Adrenal gland (tissue), 5 donors: ENCODE measurements at regions not wholly inside any gene's neighbourhood (a gene's known extent, or its start where the extent isn't known, plus 50 kb on each side); places are given as distances from the start of the nearest gene placed in this dataset.

ENCODE experiments used
- CTCF ChIP-seq, 6 experiments: fragments of 450-650 bp in 4 of 6; fragments of 200-600 bp in 2 of 6; sonication (generic) in 1 of 6; IDR thresholded peaks; 1 replicate in 5 of 6; 2 replicates in 1 of 6; pipeline versions ENCODE4 v1.5.1 to v1.8.0; 2016 to 2021; ENCODE audit warnings: antibody characterized with exemption in 6 of 6, mild to moderate bottlenecking in 2 of 6, moderate library complexity in 1 of 6
- POLR2A ChIP-seq, 2 donors: fragments of 450-650 bp; IDR thresholded peaks; one replicate each; pipeline ENCODE4 v1.6.1; 2017; ENCODE audit warnings: antibody characterized with exemption in 2 of 2, mild to moderate bottlenecking in 2 of 2, moderate library complexity in 1 of 2
- donor health status: DM: no; HTN: no; CAD: no.

GRCh38 chr14:54025661-54026060, 69.0 kb upstream of the BMP4 start:
- peak; percentile 17 to 46 (median 41) for TF ChIP-seq CTCF (IDR thresholded peaks at IDR 0.05)
- no peak for TF ChIP-seq POLR2A (IDR thresholded peaks at IDR 0.05)
